ENCODE measurements at regions not wholly inside any gene's neighbourhood (a gene's known extent, or its start where the extent isn't known, plus 50 kb on each side); places are given as distances from the start of the nearest gene placed in this dataset.

DNA sequence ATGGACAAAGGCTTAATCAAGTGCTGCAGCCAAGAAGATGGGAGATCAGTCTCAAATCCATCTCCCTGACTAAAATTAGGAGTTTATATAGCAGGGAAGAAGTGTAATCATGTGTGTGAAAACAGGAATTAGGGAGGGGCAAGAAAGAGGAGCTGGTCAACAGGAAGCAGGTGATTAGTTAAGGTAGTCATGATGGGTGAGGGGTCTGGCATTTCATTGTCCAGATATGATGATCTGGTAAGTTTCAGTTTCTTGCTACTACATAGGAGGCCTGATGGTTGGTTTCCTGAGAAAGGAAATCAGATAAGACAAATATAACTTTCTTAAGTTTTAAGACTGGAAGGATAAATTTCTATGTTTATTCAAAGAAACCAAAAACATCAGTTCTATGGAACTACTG, 455.6 kb upstream of the GRAMD2B start:
- ChIA-PET CTCF (ENCODE audit: unreplicated experiment) (no interaction called here), POLR2A (no interaction called here)
- Histone ChIP-seq H3K27ac (ENCODE audit: low read depth, low read length, poor library complexity, severe bottlenecking) (no peak overlapping the region), H3K9me2 (ENCODE audit: insufficient read depth, low read length) (no peaks in the 10 kb centered on the region), H3K4me3 (ENCODE audit: low read depth, low read length, poor library complexity, severe bottlenecking) (no peak overlapping the region), H3K79me2 (ENCODE audit: insufficient read depth, low read depth, low read length) (no peaks in the 10 kb centered on the region), H3K36me3 (ENCODE audit: insufficient read depth, low read length) (no peaks in the 10 kb centered on the region), H3K4me2 (ENCODE audit: low read length) (no peak overlapping the region), H2AFZ (ENCODE audit: low read length) (no peak overlapping the region), H3K4me1 (ENCODE audit: insufficient read depth, low read length, poor library complexity, severe bottlenecking) (no peaks in the 10 kb centered on the region), H3K9me3 (ENCODE audit: low read length) (no peaks in the 10 kb centered on the region), H4K20me1 (ENCODE audit: insufficient read depth, low read length) (no peaks in the 10 kb centered on the region)
- no peak for DNase-seq (ENCODE audit: low spot score)
- no TSS peak for BruUV-seq (replicated peaks)
- TF ChIP-seq, protein P1, sequence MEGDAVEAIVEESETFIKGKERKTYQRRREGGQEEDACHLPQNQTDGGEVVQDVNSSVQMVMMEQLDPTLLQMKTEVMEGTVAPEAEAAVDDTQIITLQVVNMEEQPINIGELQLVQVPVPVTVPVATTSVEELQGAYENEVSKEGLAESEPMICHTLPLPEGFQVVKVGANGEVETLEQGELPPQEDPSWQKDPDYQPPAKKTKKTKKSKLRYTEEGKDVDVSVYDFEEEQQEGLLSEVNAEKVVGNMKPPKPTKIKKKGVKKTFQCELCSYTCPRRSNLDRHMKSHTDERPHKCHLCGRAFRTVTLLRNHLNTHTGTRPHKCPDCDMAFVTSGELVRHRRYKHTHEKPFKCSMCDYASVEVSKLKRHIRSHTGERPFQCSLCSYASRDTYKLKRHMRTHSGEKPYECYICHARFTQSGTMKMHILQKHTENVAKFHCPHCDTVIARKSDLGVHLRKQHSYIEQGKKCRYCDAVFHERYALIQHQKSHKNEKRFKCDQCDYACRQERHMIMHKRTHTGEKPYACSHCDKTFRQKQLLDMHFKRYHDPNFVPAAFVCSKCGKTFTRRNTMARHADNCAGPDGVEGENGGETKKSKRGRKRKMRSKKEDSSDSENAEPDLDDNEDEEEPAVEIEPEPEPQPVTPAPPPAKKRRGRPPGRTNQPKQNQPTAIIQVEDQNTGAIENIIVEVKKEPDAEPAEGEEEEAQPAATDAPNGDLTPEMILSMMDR (conservative IDR thresholded peaks at IDR 0.05; ENCODE audit: low read length): no peak
- TF ChIP-seq EZH2phosphoT487 (IDR thresholded peaks at IDR 0.05; ENCODE audit: borderline replicate concordance, low read depth, low read length): no peak
- intact Hi-C loops (cut with micrococcal nuclease; ENCODE audit: unreplicated experiment): no loop called here

DNA sequence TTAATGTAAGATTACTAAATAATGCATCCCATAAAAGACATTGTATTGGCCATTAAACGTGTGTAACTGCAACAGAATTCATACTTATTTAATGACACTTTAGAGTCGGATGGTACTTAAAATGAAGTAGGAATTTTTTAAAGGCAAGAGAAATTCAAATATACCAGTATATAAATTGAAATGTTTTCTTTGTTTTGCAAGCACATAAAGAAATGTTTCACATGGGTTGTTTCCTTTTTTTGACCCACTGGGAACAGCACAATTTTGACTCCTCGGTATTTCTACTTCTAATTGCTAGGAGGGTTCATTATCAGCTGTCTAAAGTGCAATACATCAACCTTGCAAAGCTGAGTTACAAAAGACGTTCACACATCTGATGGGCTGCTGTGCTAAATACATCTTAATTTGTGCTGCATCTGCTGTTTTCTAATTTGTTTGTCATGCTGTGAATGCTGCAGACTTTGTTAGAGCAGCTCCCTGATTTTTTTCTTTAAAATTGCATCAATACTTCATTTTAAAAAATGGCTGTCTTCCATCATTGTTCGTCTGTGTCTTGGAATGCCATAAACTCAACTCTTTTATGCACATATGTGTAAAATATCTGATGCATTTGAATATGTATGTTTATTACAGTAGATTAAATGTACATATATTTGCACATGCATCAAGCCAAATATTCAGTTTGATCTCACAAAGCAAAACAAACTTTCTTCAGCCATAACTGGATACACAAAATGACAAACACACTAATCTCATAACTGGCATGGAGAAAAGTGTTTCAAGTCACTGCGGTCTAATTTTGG, 454.0 kb upstream of the GRAMD2B start:
- H3K27ac ChIP-seq (ENCODE audit: low read depth, low read length, poor library complexity, severe bottlenecking): no peak overlapping the region
- CTCF ChIA-PET (ENCODE audit: unreplicated experiment): no interaction called here
- DNase-seq (ENCODE audit: low spot score): no peak
- POLR2A ChIA-PET: interaction anchor here (0.7 kb wide), 1 partner anchor 282 kb away, joined by 3 read pairs; no protein-coding TSS in a partner anchor
- no peak overlapping the region for H3K4me3 ChIP-seq (ENCODE audit: low read depth, low read length, poor library complexity, severe bottlenecking)
- TF ChIP-seq EZH2phosphoT487 (IDR thresholded peaks at IDR 0.05; ENCODE audit: borderline replicate concordance, low read depth, low read length): no peak
- TF ChIP-seq, protein P1 (conservative IDR thresholded peaks at IDR 0.05; ENCODE audit: low read length): no peak
- H3K4me2 ChIP-seq (ENCODE audit: low read length): no peak overlapping the region
- no peaks in the 10 kb centered on the region for H3K9me3 ChIP-seq (ENCODE audit: low read length)
- H4K20me1 ChIP-seq (ENCODE audit: insufficient read depth, low read length): no peaks in the 10 kb centered on the region
- H3K36me3 ChIP-seq (ENCODE audit: insufficient read depth, low read length): no peaks in the 10 kb centered on the region
- intact Hi-C loops (cut with micrococcal nuclease; ENCODE audit: unreplicated experiment): no loop called here
- H2AFZ ChIP-seq (ENCODE audit: low read length): no peak overlapping the region
- no TSS peak for BruUV-seq (replicated peaks)
- H3K4me1 ChIP-seq (ENCODE audit: insufficient read depth, low read length, poor library complexity, severe bottlenecking): no peaks in the 10 kb centered on the region
- H3K9me2 ChIP-seq (ENCODE audit: insufficient read depth, low read length): no peaks in the 10 kb centered on the region
- H3K79me2 ChIP-seq (ENCODE audit: insufficient read depth, low read depth, low read length): no peaks in the 10 kb centered on the region

DNA sequence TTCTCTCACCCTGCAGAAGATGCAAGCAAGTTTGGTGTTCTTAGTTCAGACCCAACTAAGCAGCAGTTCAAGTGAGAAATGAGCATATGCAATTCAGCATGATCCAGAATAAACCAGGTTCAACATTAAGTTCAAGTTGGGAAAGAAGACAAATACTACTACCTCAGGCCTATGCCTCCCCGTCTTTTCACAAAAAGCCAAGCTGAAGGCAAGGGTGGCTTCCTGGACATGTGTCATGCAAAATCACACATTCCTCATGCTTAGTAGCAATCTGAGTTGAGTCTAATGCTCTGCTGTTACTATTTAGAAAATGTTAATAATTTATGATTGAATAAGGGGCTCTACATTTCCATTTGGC, 453.4 kb upstream of the GRAMD2B start:
- Histone ChIP-seq H3K9me2 (ENCODE audit: insufficient read depth, low read length) (no peaks in the 10 kb centered on the region), H3K4me2 (ENCODE audit: low read length) (no peak overlapping the region), H4K20me1 (ENCODE audit: insufficient read depth, low read length) (no peaks in the 10 kb centered on the region), H3K9me3 (ENCODE audit: low read length) (no peaks in the 10 kb centered on the region), H3K4me1 (ENCODE audit: insufficient read depth, low read length, poor library complexity, severe bottlenecking) (no peaks in the 10 kb centered on the region), H3K27ac (ENCODE audit: low read depth, low read length, poor library complexity, severe bottlenecking) (no peak overlapping the region), H2AFZ (ENCODE audit: low read length) (no peak overlapping the region), H3K79me2 (ENCODE audit: insufficient read depth, low read depth, low read length) (no peaks in the 10 kb centered on the region), H3K36me3 (ENCODE audit: insufficient read depth, low read length) (no peaks in the 10 kb centered on the region), H3K4me3 (ENCODE audit: low read depth, low read length, poor library complexity, severe bottlenecking) (no peak overlapping the region)
- DNase-seq (ENCODE audit: low spot score): no peak
- no TSS peak for BruUV-seq (replicated peaks)
- ChIA-PET CTCF (ENCODE audit: unreplicated experiment) (no interaction called here), POLR2A (no interaction called here)
- intact Hi-C loops (cut with micrococcal nuclease; ENCODE audit: unreplicated experiment): no loop called here
- TF ChIP-seq, protein P1 (conservative IDR thresholded peaks at IDR 0.05; ENCODE audit: low read length): no peak
- no peak for TF ChIP-seq EZH2phosphoT487 (IDR thresholded peaks at IDR 0.05; ENCODE audit: borderline replicate concordance, low read depth, low read length)
